OCI-LY7 (cell line): ENCODE measurements at regions not wholly inside any gene's neighbourhood (a gene's known extent, or its start where the extent isn't known, plus 50 kb on each side); places are given as distances from the start of the nearest gene placed in this dataset.

Experiments
- EZH2phosphoT487 ChIP-seq: fragments of 200-600 bp; sonication (generic); IDR thresholded peaks from 2 replicates; pipeline ENCODE4 v1.6.1; 2018; ENCODE audit warnings: low read depth, borderline replicate concordance, mild to moderate bottlenecking, mixed run types, antibody characterized with exemption, low read length, moderate library complexity, mixed read lengths
- TF ChIP-seq, protein P1 (sequence below): fragments of 200-600 bp; sonication (generic); conservative IDR thresholded peaks from 2 replicates; pipeline ENCODE4 v1.5.1; 2014; ENCODE audit warnings: mild to moderate bottlenecking, antibody characterized with exemption, low read length, moderate library complexity, mixed read lengths

- TF ChIP-seq, protein P1, sequence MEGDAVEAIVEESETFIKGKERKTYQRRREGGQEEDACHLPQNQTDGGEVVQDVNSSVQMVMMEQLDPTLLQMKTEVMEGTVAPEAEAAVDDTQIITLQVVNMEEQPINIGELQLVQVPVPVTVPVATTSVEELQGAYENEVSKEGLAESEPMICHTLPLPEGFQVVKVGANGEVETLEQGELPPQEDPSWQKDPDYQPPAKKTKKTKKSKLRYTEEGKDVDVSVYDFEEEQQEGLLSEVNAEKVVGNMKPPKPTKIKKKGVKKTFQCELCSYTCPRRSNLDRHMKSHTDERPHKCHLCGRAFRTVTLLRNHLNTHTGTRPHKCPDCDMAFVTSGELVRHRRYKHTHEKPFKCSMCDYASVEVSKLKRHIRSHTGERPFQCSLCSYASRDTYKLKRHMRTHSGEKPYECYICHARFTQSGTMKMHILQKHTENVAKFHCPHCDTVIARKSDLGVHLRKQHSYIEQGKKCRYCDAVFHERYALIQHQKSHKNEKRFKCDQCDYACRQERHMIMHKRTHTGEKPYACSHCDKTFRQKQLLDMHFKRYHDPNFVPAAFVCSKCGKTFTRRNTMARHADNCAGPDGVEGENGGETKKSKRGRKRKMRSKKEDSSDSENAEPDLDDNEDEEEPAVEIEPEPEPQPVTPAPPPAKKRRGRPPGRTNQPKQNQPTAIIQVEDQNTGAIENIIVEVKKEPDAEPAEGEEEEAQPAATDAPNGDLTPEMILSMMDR = no peak
- no peak for TF ChIP-seq EZH2phosphoT487
Observed at GRCh38 chrX:96445531-96446065, 239.0 kb upstream of the DIAPH2 start.
